ENCODE measurements at regions not wholly inside any gene's neighbourhood (a gene's known extent, or its start where the extent isn't known, plus 50 kb on each side); places are given as distances from the start of the nearest gene placed in this dataset.

DNA sequence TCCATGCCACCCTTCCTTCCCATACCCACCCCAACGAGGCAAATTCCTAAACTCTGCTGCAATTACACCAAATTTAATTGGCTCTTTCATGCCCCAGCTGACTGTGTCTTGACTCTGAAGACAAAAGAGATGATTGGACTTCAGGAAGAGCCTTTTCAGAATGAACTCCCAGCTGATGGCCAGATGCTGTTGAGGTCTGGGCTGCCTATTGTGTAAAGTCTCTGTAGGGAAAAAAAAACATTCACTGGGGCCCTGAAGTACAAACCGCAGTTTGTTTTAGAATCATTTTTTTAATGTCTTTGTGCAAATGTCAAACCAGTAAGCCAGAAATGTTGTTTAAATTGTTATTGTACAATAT is 174.8 kb downstream of the HHIP start:
- TF ChIP-seq POLR2AphosphoS5 (IDR thresholded peaks at IDR 0.05; ENCODE audit: low read depth, low read length) (no peak), POLR2A (IDR thresholded peaks at IDR 0.05; ENCODE audit: low read depth, low read length) (no peak)

All from GM12892 (cell line).